HFF-Myc (cell line): ENCODE measurements at regions not wholly inside any gene's neighbourhood (a gene's known extent, or its start where the extent isn't known, plus 50 kb on each side); places are given as distances from the start of the nearest gene placed in this dataset.

Experiments
- DNase-seq: peaks from one replicate; pipeline ENCODE4 v3.0.0-alpha.2; 2011; ENCODE audit warnings: low read depth; ENCODE audit errors: extremely low read depth
- H3K4me3 ChIP-seq: replicated peaks from 2 replicates; pipeline ENCODE4 v1.5.1; 2011; ENCODE audit warnings: low read depth, mild to moderate bottlenecking, control low read depth, low read length
- CTCF ChIP-seq: IDR thresholded peaks from 2 replicates; pipeline ENCODE4 v1.5.1; 2012; ENCODE audit warnings: mild to moderate bottlenecking, low read depth, low read length, control low read depth; ENCODE audit errors: missing control alignments

DNA sequence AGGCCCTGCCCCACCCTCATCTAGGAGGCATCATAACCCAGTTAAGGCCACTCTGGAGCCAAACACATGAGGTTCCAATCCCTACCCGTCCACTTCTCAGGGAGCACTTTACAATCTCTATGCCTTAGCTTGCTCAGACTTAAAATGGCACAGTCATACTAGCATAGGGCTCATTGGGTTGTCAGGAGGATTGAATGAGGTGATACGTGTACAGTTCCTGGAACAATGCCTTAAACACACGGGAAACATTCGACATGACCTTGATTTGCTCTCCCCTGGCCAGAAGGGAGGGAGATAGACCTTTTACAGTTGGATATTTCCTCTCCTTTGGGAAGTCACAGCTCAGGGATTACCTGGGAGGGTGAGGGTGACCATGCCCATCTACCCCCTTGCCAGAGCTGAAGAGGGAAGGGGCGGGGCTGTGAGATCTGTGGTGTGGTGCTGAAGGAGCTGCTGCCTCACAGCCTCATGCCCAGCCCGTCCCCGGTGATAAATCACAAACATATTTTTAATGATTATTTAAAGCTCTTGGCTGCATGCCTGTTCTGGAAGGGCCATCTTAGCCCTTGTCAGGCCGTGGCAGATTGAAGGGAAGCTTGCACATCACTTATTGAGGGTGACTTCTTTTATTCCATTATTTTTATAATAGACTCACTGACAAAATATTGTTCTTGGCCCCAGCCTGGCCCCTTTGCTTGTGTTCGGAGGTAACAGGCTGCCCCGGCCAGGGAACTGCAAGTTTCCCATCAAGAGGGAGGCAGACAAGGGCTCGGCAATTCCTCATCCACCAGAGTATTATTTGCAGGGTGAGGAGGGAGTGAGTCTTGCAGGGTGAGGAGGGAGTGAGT, 83.4 kb downstream of the FOXD2 start:
- no peak for TF ChIP-seq CTCF
- no peak overlapping the region for H3K4me3 ChIP-seq
- no peak for DNase-seq

DNA sequence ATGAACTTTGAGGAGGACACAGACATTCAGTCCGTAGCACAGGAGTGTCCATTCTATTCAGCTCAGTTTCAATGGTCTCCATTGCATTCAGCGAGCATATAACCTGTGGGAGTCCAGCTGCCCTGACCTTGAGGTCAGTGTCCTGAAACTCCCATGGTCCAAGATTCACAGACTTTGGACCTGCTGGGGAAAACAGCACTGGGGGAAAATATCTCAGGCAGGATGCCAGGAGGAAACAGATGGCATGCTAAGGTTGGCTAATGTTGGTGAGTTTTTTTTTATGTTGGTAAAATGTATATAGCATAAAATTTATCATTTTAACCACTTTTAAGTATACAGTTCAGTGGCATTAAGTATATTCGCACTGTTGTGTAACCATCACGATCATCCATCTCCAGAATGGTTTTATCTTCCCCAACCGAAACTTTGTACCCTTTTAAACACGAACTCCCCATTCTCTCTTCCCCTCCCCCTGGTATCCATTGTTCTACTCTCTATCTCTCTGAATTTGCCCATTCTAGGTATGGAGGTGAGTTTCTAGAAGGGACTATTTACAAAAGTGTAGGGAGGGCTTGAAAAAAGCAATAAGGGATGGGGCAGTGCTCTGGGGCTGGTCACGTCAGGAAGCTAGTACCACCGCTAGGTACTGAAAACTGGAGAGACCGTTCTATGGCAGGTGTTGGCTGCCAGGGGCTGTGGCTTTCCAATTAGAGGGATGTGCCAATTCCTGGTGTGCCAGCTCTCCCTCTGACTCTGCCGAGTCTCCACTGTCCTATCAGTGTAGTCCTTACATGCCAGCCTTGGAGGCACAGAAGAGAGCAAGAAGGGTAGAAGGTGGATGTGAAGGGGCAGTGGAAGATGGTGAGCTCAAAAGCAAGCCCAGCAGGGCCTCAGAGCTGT, 85.3 kb downstream of the FOXD2 start:
- TF ChIP-seq CTCF = no peak
- no peak for DNase-seq
- H3K4me3 ChIP-seq = no peak overlapping the region

GRCh38 chr1:47523835-47524215, 86.0 kb downstream of the FOXD2 start:
- no peak for TF ChIP-seq CTCF
- no peak for DNase-seq

GRCh38 chr1:47524272-47524671, 86.4 kb downstream of the FOXD2 start:
- DNase-seq = no peak
- H3K4me3 ChIP-seq = no peak overlapping the region
- TF ChIP-seq CTCF = no peak

More at GRCh38 chr1:47523835-47524215, 86.0 kb downstream of the FOXD2 start:
- no peak overlapping the region for H3K4me3 ChIP-seq

- DNase-seq = no peak
- no peak overlapping the region for H3K4me3 ChIP-seq
- peak; percentile 56 for TF ChIP-seq CTCF
Observed at GRCh38 chr1:47527653-47528272, 89.9 kb downstream of the FOXD2 start.

- TF ChIP-seq CTCF = peak; percentile 59
- DNase-seq = no peak
- no peak overlapping the region for H3K4me3 ChIP-seq
Observed at GRCh38 chr1:47529520-47530098, 91.8 kb downstream of the FOXD2 start.
